CD14-positive monocyte (primary cell): ENCODE measurements at regions not wholly inside any gene's neighbourhood (a gene's known extent, or its start where the extent isn't known, plus 50 kb on each side); places are given as distances from the start of the nearest gene placed in this dataset.

Experiments
- DNase-seq, 3 donors: peaks; one replicate each; pipeline ENCODE4 v3.0.0-alpha.2; 2011 to 2022
- H2AFZ ChIP-seq: 2 replicates; pipeline ENCODE4 v1.6.0; 2012; ENCODE audit warnings: mild to moderate bottlenecking, low read depth, low read length, inconsistent platforms; ENCODE audit not compliant: insufficient read depth, poor library complexity, severe bottlenecking
- H3K27ac ChIP-seq, 2 donors: 1 replicate in 1 of 2; 2 replicates in 1 of 2; pipeline ENCODE4 v1.5.1; 2012 to 2013; ENCODE audit warnings: low read length in 2 of 2, control low read depth in 1 of 2, inconsistent platforms in 1 of 2, low read depth in 1 of 2, mild to moderate bottlenecking in 1 of 2
- H3K27me3 ChIP-seq, 2 donors: one replicate each; pipeline versions ENCODE4 v1.6.0 to v1.6.1; 2011 to 2013; ENCODE audit warnings: low read length in 2 of 2; ENCODE audit not compliant: control insufficient read depth in 2 of 2, insufficient read depth in 2 of 2
- H3K36me3 ChIP-seq, 2 donors: replicated peaks in 1 of 2; 1 replicate in 1 of 2; 2 replicates in 1 of 2; pipeline versions ENCODE4 v1.5.1 to v1.6.1; 2012 to 2013; ENCODE audit warnings: low read length in 2 of 2, control low read depth in 1 of 2, inconsistent platforms in 1 of 2, mild to moderate bottlenecking in 1 of 2; ENCODE audit not compliant: insufficient read depth in 2 of 2, control insufficient read depth in 1 of 2
- H3K4me1 ChIP-seq, 2 donors: 1 replicate in 1 of 2; 2 replicates in 1 of 2; pipeline versions ENCODE4 v1.5.1 to v1.6.1; 2012 to 2013; ENCODE audit warnings: low read length in 2 of 2, control low read depth in 1 of 2, inconsistent platforms in 1 of 2, mild to moderate bottlenecking in 1 of 2, moderate library complexity in 1 of 2; ENCODE audit not compliant: insufficient read depth in 2 of 2, control insufficient read depth in 1 of 2
- H3K4me2 ChIP-seq: replicated peaks from 2 replicates; pipeline ENCODE3; 2012; ENCODE audit warnings: low read length, moderate library complexity, mild to moderate bottlenecking; ENCODE audit not compliant: poor library complexity, severe bottlenecking; ENCODE audit errors: extremely low read depth
- H3K4me3 ChIP-seq, 3 experiments: fragments of 200-600 bp in 1 of 3; sonication (generic) in 1 of 3; replicated peaks in 1 of 3; 1 replicate in 2 of 3; 2 replicates in 1 of 3; pipeline ENCODE4 v1.5.1; 2011 to 2013; ENCODE audit warnings: low read length in 3 of 3, mild to moderate bottlenecking in 3 of 3, control low read depth in 2 of 3, low read depth in 2 of 3, inconsistent platforms in 1 of 3, moderate library complexity in 1 of 3
- H3K79me2 ChIP-seq: 2 replicates; pipeline ENCODE4 v1.6.0; 2012; ENCODE audit warnings: mild to moderate bottlenecking, control low read depth, inconsistent platforms, low read length, moderate library complexity; ENCODE audit not compliant: insufficient read depth
- H3K9ac ChIP-seq: 2 replicates; pipeline ENCODE4 v1.6.0; 2017; ENCODE audit warnings: low read length, mild to moderate bottlenecking; ENCODE audit not compliant: insufficient read depth, poor library complexity, severe bottlenecking
- H3K9me3 ChIP-seq, 2 donors: replicated peaks in 1 of 2; 1 replicate in 1 of 2; 2 replicates in 1 of 2; pipeline versions ENCODE4 v1.5.1 to v1.6.1; 2012 to 2013; ENCODE audit warnings: low read length in 2 of 2, control low read depth in 1 of 2; ENCODE audit not compliant: control insufficient read depth in 1 of 2, insufficient read depth in 1 of 2
- H4K20me1 ChIP-seq: 2 replicates; pipeline ENCODE4 v1.6.0; 2012; ENCODE audit warnings: mild to moderate bottlenecking, low read length, control low read depth, moderate library complexity; ENCODE audit not compliant: insufficient read depth
- H3K27ac Mint-ChIP-seq, 7 donors: one replicate each; pipeline ENCODE4 v1.8.0; 2020; ENCODE audit warnings: mild to moderate bottlenecking in 7 of 7, mixed read lengths in 7 of 7, moderate library complexity in 6 of 7, inconsistent platforms in 2 of 7
- H3K27me3 Mint-ChIP-seq, 3 donors: one replicate each; pipeline ENCODE4 v1.8.0; 2021 to 2022; ENCODE audit warnings: low read depth in 3 of 3, mild to moderate bottlenecking in 3 of 3, mixed read lengths in 3 of 3, moderate library complexity in 3 of 3, inconsistent platforms in 1 of 3
- H3K36me3 Mint-ChIP-seq, 2 donors: one replicate each; pipeline ENCODE4 v1.8.0; 2020; ENCODE audit warnings: mixed read lengths in 2 of 2, inconsistent platforms in 1 of 2, mild to moderate bottlenecking in 1 of 2
- H3K4me1 Mint-ChIP-seq: one replicate; pipeline ENCODE4 v1.8.0; 2020; ENCODE audit warnings: mild to moderate bottlenecking, mixed read lengths
- H3K4me3 Mint-ChIP-seq, 2 donors: one replicate each; pipeline ENCODE4 v1.8.0; 2020; ENCODE audit warnings: mild to moderate bottlenecking in 2 of 2, mixed read lengths in 2 of 2, moderate library complexity in 1 of 2
- H3K9me3 Mint-ChIP-seq, 7 donors: one replicate each; pipeline ENCODE4 v1.8.0; 2020 to 2022; ENCODE audit warnings: mixed read lengths in 7 of 7, mild to moderate bottlenecking in 6 of 7, moderate library complexity in 6 of 7, inconsistent platforms in 2 of 7
- CTCF ChIP-seq: fragments of 200-600 bp; IDR thresholded peaks from one replicate; pipeline ENCODE4 v1.8.0; 2022; ENCODE audit warnings: antibody characterized with exemption, mild to moderate bottlenecking
- WGBS: methylation state at CpG from one replicate; pipeline ENCODE4 v1.1.5; 2013; ENCODE audit warnings: missing lambda C conversion rate; ENCODE audit not compliant: insufficient coverage; 5-methylcytosine and 5-hydroxymethylcytosine counted together
- intact Hi-C, 2 donors: fragments of 100-400 bp; cut with micrococcal nuclease; formaldehyde crosslinking; loops; one replicate each; pipeline versions ENCODE4 v1.15.0 to v1.15.1; 2023

DNA sequence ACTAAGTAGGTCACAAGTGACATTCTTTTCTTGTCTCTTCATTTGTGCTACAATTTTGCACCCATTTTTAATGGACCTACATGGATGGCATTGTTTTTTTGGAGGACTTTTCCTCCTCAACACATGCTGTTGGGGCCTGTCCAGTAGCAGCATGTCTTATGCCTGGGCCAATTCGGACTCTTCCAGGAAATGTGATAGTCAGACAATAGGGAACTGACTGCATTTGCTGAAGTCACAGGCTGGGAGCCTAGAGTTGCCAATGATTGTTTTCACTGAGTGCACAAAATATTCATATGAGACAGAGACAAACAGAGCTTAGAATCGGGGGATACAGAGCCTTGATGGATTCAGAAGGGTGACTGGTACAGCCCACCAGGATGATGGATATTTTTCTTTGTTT, 867.3 kb upstream of the GOT2 start:
- 69% methylated on average over 2 of the region's 2 CpGs for WGBS
- H2AFZ ChIP-seq, result no peak overlapping the region
- TF ChIP-seq CTCF, result no peak
- no peak overlapping the region for H3K4me3 ChIP-seq
- H3K9ac ChIP-seq, result no peak overlapping the region
- H3K36me3 ChIP-seq, result no peaks in the 10 kb centered on the region
- Mint-ChIP-seq H3K27ac (no peak overlapping the region), H3K9me3 (peaks cover 0 to 6% (median 3%) of the 10 kb centered on the region in 7 donors), H3K4me1 (no peaks in the 10 kb centered on the region), H3K36me3 (no peaks in the 10 kb centered on the region), H3K27me3 (peaks cover 0 to 2% (median 0%) of the 10 kb centered on the region in 3 donors), H3K4me3 (no peak overlapping the region)
- no peak for DNase-seq
- no peak overlapping the region for H3K4me2 ChIP-seq
- no peaks in the 10 kb centered on the region for H3K9me3 ChIP-seq
- intact Hi-C loops, result no loop called here
- no peaks in the 10 kb centered on the region for H3K79me2 ChIP-seq
- H3K4me1 ChIP-seq, result no peaks in the 10 kb centered on the region
- no peak overlapping the region for H3K27ac ChIP-seq
- H4K20me1 ChIP-seq, result no peaks in the 10 kb centered on the region
- no peaks in the 10 kb centered on the region for H3K27me3 ChIP-seq

- H3K4me3 ChIP-seq, result no peak overlapping the region
- H4K20me1 ChIP-seq, result no peaks in the 10 kb centered on the region
- WGBS, result 43% methylated on average over 6 of the region's 7 CpGs
- no peak overlapping the region for H3K4me3 Mint-ChIP-seq
- H3K36me3 Mint-ChIP-seq, result no peaks in the 10 kb centered on the region
- peak overlapping the region in 1 of 7 donors; percentile 13 for H3K27ac Mint-ChIP-seq
- peak in 1 of 3 donors; percentile 4 for DNase-seq
- peaks cover 0 to 2% (median 0%) of the 10 kb centered on the region in 3 donors for H3K27me3 Mint-ChIP-seq
- no peaks in the 10 kb centered on the region for H3K79me2 ChIP-seq
- no peak overlapping the region for H3K4me2 ChIP-seq
- H3K9me3 Mint-ChIP-seq, result peaks cover 0 to 6% (median 2%) of the 10 kb centered on the region in 7 donors
- no peak overlapping the region for H3K9ac ChIP-seq
- no peaks in the 10 kb centered on the region for H3K4me1 ChIP-seq
- intact Hi-C loops, result no loop called here
- H2AFZ ChIP-seq, result no peak overlapping the region
- TF ChIP-seq CTCF, result no peak
- no peaks in the 10 kb centered on the region for H3K9me3 ChIP-seq
- H3K27me3 ChIP-seq, result no peaks in the 10 kb centered on the region
- no peak overlapping the region for H3K27ac ChIP-seq
- H3K36me3 ChIP-seq, result no peaks in the 10 kb centered on the region
- no peaks in the 10 kb centered on the region for H3K4me1 Mint-ChIP-seq
Observed at GRCh38 chr16:59597269-59597668, 863.2 kb upstream of the GOT2 start.
